Right hindlimb (tissue), 1 donor: ENCODE measurements at regions not wholly inside any gene's neighbourhood (a gene's known extent, or its start where the extent isn't known, plus 50 kb on each side); places are given as distances from the start of the nearest gene placed in this dataset.

Experiments
- DNase-seq: peaks from one replicate; pipeline ENCODE4 v3.0.0-alpha.2; 2018

DNA sequence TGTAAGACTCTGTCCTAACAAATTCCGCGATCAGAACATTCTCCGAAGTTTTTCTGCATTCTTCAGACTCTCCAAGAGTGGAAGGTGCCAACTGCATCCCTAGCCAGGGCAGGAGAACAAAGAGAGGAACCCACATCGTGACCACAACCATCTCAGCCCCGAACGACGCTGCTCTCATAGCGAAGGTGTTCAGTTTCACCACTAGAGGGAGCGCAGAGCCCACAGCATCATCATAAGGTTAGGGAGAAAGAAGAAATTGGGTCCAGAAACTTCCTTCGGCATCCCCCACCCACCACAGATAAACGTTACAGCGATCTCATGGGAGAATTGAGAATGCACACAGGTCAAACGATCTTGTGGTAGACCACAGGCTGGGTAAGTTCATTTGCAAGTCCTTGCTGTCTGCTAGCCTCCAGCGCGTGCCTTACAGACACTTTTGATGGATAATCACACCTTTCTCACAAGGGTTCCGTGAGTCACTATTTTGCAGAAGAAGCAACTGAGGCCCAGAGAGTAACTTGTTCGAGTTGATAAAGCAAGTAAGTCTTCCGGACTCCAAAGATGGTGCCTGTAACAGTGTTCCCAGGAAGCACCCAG, 53.7 kb upstream of the ARL4C start:
- DNase-seq = peak; percentile 75

DNA sequence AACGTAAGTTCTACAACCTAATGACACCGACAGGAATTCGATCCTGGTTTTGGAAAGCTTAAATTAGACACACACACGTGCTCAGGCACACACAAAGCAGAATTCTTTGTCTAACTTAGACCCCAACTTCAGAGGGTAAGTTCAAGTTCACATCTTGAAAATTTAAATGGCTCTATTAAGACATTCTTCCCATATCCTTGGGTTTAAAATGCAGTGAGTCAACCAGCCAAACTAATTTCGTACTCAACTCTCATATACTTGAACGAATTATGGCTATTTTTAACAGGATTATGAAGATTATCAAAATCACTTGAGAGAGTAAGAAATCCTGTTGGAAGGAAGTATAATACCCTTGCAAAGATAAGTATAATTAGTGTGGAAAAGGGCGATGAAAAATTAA, 53.2 kb upstream of the ARL4C start:
- no peak for DNase-seq

DNA sequence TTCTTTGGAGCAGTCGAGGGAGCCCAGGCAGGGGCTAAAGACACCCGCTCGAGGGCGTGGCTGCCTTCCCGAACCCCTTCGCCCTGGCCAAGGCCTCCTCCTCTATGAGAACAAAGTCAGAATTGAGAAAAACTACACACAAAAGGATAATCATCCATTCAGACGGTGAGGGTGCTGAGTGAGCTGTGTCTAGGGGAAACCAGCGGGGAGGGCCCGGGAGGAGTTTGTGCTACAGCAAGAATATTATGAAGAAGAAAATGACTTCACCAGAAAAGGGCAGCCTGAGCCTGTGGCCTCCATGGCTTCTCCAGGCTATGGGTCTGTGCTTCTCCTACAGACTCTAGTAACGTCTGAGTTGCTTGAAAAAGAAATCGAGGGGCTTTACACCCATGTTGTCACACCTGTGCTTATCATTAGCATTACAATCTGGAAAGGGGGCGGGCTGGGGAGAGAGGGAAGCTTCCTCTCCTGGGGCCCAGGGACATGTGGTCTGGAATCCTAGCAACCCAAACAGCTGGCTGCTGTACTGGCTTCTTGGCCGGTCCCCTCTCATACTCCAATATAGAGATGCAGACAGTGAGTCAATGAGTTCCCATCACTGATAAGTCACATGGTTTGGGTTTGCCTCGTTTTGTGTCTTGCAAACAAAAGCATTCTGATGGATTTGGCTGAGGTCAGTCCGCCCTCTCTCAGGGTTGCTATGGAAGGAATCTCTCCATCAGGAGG, 52.0 kb upstream of the ARL4C start:
- peak; percentile 74 for DNase-seq

DNA sequence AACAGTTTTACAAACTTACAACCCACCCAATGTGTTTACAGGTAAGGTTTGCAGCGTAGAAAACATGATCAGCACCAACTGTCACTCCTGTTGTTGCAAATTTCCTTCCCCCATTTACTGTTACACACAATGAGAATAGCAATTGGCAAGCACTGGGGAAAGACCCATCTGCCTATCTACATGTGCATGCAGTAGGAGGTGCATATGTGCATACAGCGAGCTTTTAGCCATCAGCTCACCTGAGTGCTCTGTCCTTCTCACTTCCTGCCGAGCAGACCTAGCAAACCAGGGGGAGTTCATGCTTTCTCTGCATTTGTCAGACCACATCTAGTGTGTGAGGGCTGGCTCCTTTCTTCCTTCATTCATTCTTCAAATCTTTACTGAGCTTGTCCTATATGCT, 49.9 kb upstream of the ARL4C start:
- DNase-seq = no peak
